DND-41 (cell line): ENCODE measurements at regions not wholly inside any gene's neighbourhood (a gene's known extent, or its start where the extent isn't known, plus 50 kb on each side); places are given as distances from the start of the nearest gene placed in this dataset.

Experiments
- ATAC-seq: fragments of 200-7000 bp; cut with Tn5 transposase; 3 replicates; pipeline ENCODE4 v1.9.1; 2021; ENCODE audit warnings: low read depth; ENCODE audit not compliant: insufficient read depth
- DNase-seq: peaks from one replicate; pipeline ENCODE4 v3.0.0-alpha.2; 2020
- H2AFZ ChIP-seq: 2 replicates; pipeline ENCODE4 v1.6.0; 2012; ENCODE audit warnings: low read depth, low read length
- H3K27ac ChIP-seq: 2 replicates; pipeline ENCODE4 v1.5.1; 2012; ENCODE audit warnings: low read length, inconsistent platforms
- H3K27me3 ChIP-seq: fragments of 200-600 bp; sonication (generic); 2 replicates; pipeline ENCODE4 v1.6.0; 2012; ENCODE audit warnings: low read length, mild to moderate bottlenecking, inconsistent platforms; ENCODE audit not compliant: insufficient read depth, poor library complexity
- H3K36me3 ChIP-seq: 2 replicates; pipeline ENCODE4 v1.5.1; 2012; ENCODE audit warnings: low read length, inconsistent platforms; ENCODE audit not compliant: insufficient read depth
- H3K4me1 ChIP-seq: 2 replicates; pipeline ENCODE4 v1.5.1; 2012; ENCODE audit warnings: mild to moderate bottlenecking, low read length; ENCODE audit not compliant: insufficient read depth
- H3K4me2 ChIP-seq: 2 replicates; pipeline ENCODE4 v1.6.0; 2012; ENCODE audit warnings: mild to moderate bottlenecking, moderate library complexity, low read length, inconsistent platforms; ENCODE audit not compliant: insufficient read depth
- H3K4me3 ChIP-seq, 2 experiments: fragments of 200-600 bp in 1 of 2; shearing (Covaris generic) in 1 of 2; 2 replicates each; pipeline ENCODE4 v1.5.1; 2012 to 2016; ENCODE audit warnings: inconsistent platforms in 2 of 2, low read length in 2 of 2, mild to moderate bottlenecking in 2 of 2, low read depth in 1 of 2, moderate library complexity in 1 of 2
- H3K79me2 ChIP-seq: 2 replicates; pipeline ENCODE4 v1.6.0; 2012; ENCODE audit warnings: low read length, inconsistent platforms; ENCODE audit not compliant: insufficient read depth
- H3K9ac ChIP-seq: 2 replicates; pipeline ENCODE4 v1.6.0; 2012; ENCODE audit warnings: low read depth, mild to moderate bottlenecking, inconsistent platforms, low read length, moderate library complexity
- H3K9me3 ChIP-seq: 2 replicates; pipeline ENCODE4 v1.5.1; 2012; ENCODE audit warnings: low read length, moderate library complexity, mild to moderate bottlenecking, inconsistent platforms; ENCODE audit not compliant: insufficient read depth, severe bottlenecking
- H4K20me1 ChIP-seq: 2 replicates; pipeline ENCODE4 v1.6.0; 2012; ENCODE audit warnings: low read length; ENCODE audit not compliant: insufficient read depth
- EZH2 ChIP-seq: IDR thresholded peaks from 3 replicates; pipeline ENCODE4 v1.6.1; 2012; ENCODE audit warnings: borderline replicate concordance, low read depth, mild to moderate bottlenecking, moderate library complexity, low read length, inconsistent platforms; ENCODE audit not compliant: severe bottlenecking
- TF ChIP-seq, protein P1 (sequence below): IDR thresholded peaks from 2 replicates; pipeline ENCODE4 v1.5.1; 2012; ENCODE audit warnings: borderline replicate concordance, low read length, moderate library complexity, mild to moderate bottlenecking; ENCODE audit not compliant: poor library complexity, severe bottlenecking; ENCODE audit errors: extremely low read depth

DNA sequence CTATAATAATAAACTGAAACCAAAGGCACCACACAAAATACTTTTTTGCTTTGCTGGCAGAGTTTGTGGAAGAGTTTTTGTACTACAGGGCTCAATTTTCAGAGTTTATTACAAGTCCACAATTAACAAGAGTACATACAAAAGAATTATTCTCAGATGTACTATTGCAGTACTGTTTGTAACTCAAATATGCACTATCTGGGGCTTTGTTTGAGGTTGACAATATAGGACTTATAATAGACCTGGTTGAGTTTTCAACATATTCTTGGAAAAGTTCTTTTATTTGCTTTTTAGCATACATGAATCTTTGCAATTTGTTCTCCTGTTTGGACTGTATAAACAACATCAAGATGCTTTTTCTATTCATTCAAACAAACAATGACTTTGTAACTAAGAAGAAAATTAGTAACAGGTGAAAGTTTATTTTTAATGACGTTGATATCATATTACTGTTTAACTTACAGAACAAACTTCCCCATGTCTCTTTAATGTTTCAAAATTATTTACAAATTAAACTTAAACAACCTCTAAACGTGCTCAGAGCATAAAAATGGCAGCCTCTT is 407.4 kb upstream of the PRICKLE1 start:
- no peak for DNase-seq
- Histone ChIP-seq H4K20me1 (no peaks in the 10 kb centered on the region), H3K36me3 (no peaks in the 10 kb centered on the region), H3K27me3 (no peaks in the 10 kb centered on the region), H3K4me2 (no peak overlapping the region), H3K9me3 (no peaks in the 10 kb centered on the region), H3K4me3 (no peak overlapping the region), H3K4me1 (no peaks in the 10 kb centered on the region), H3K79me2 (no peaks in the 10 kb centered on the region), H3K27ac (no peak overlapping the region), H3K9ac (no peak overlapping the region), H2AFZ (no peak overlapping the region)
- ATAC-seq = no peak
- TF ChIP-seq, protein P1, sequence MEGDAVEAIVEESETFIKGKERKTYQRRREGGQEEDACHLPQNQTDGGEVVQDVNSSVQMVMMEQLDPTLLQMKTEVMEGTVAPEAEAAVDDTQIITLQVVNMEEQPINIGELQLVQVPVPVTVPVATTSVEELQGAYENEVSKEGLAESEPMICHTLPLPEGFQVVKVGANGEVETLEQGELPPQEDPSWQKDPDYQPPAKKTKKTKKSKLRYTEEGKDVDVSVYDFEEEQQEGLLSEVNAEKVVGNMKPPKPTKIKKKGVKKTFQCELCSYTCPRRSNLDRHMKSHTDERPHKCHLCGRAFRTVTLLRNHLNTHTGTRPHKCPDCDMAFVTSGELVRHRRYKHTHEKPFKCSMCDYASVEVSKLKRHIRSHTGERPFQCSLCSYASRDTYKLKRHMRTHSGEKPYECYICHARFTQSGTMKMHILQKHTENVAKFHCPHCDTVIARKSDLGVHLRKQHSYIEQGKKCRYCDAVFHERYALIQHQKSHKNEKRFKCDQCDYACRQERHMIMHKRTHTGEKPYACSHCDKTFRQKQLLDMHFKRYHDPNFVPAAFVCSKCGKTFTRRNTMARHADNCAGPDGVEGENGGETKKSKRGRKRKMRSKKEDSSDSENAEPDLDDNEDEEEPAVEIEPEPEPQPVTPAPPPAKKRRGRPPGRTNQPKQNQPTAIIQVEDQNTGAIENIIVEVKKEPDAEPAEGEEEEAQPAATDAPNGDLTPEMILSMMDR = no peak
- no peak for TF ChIP-seq EZH2

DNA sequence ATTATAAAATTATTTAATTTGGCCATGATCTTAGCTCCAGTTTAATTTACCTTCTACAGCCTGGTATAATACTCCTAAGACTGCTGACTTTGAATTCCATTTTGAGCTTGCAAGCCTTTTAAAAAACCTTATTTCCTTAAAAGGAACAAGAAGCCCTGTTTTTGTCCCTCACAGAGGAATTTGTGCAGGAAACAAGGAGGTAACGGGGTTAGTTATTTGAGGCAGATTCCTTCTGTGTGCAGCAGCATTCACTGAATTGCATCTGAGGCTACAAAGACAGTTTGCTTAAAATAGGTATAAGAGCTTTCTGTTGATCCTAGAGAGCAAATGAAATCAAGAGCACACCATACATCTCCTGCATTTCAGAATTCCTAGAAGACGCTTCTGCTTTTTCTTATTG is 403.3 kb upstream of the PRICKLE1 start:
- no peaks in the 10 kb centered on the region for H3K27me3 ChIP-seq
- H3K36me3 ChIP-seq = no peaks in the 10 kb centered on the region
- TF ChIP-seq, protein P1 = no peak
- TF ChIP-seq EZH2 = no peak

DNA sequence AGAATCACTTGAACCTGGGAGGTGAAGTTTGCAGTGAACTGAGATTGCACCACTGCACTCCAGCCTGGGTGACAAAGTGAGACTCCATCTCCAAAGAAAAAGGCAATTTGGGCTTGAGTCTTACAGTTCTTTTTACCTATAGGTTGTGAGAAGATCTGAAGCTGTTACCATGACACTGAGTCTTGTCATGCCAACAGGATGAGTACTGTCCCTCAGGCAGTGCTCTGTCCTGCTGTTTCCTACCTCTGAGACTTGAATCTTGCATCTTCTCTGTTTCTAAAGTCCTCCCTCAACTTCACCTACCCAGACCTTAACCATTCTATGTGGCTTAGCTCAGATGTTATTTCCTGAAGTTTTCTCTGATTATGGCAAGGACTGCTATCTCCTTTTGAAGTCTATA is 400.8 kb upstream of the PRICKLE1 start:
- ATAC-seq = no peak
- H3K27me3 ChIP-seq = no peaks in the 10 kb centered on the region
- TF ChIP-seq, protein P1 = no peak
- TF ChIP-seq EZH2 = no peak
- no peak overlapping the region for H2AFZ ChIP-seq
- H3K4me2 ChIP-seq = no peak overlapping the region
- H3K9ac ChIP-seq = no peak overlapping the region
- no peaks in the 10 kb centered on the region for H3K9me3 ChIP-seq
- H3K36me3 ChIP-seq = no peaks in the 10 kb centered on the region
- H3K79me2 ChIP-seq = no peaks in the 10 kb centered on the region
- H3K27ac ChIP-seq = no peak overlapping the region
- H3K4me1 ChIP-seq = no peaks in the 10 kb centered on the region
- DNase-seq = no peak
- no peaks in the 10 kb centered on the region for H4K20me1 ChIP-seq
- H3K4me3 ChIP-seq = no peak overlapping the region

More for the DNA sequence above, 403.3 kb upstream of the PRICKLE1 start:
- Histone ChIP-seq H3K4me3 (no peak overlapping the region), H3K4me2 (no peak overlapping the region), H3K9me3 (no peaks in the 10 kb centered on the region), H3K9ac (no peak overlapping the region), H4K20me1 (no peaks in the 10 kb centered on the region), H2AFZ (no peak overlapping the region), H3K27ac (no peak overlapping the region), H3K4me1 (no peaks in the 10 kb centered on the region), H3K79me2 (no peaks in the 10 kb centered on the region)
- DNase-seq = no peak
- no peak for ATAC-seq
